Cerebellar cortex (tissue), 1 donor: ENCODE measurements at regions not wholly inside any gene's neighbourhood (a gene's known extent, or its start where the extent isn't known, plus 50 kb on each side); places are given as distances from the start of the nearest gene placed in this dataset.

ENCODE experiments used
- DNase-seq: peaks from one replicate; pipeline ENCODE4 v3.0.0-alpha.2; 2015; ENCODE audit warnings: low spot score

GRCh38 chr5:10849278-10849677, 88.2 kb upstream of the DAP start:
- DNase-seq: no peak

GRCh38 chr5:10844016-10844415, 83.0 kb upstream of the DAP start:
- DNase-seq: no peak

- no peak for DNase-seq
These were observed 81.8 kb upstream of the DAP start for GRCh38 chr5:10842823-10843222.

GRCh38 chr5:10839916-10840599, 79.0 kb upstream of the DAP start:
- DNase-seq: no peak

- no peak for DNase-seq
These were observed 78.1 kb upstream of the DAP start for GRCh38 chr5:10839118-10839517.

- no peak for DNase-seq
These were observed 77.0 kb upstream of the DAP start for GRCh38 chr5:10838038-10838437.

GRCh38 chr5:10836986-10837385, 76.0 kb upstream of the DAP start:
- no peak for DNase-seq

- DNase-seq: no peak
These were observed 73.7 kb upstream of the DAP start for GRCh38 chr5:10834695-10835094.

GRCh38 chr5:10832987-10833386, 72.0 kb upstream of the DAP start:
- no peak for DNase-seq

- no peak for DNase-seq
These were observed 71.4 kb upstream of the DAP start for GRCh38 chr5:10832421-10832820.

GRCh38 chr5:10831419-10831818, 70.4 kb upstream of the DAP start:
- DNase-seq: no peak

GRCh38 chr5:10828241-10828640, 67.2 kb upstream of the DAP start:
- DNase-seq: no peak

- no peak for DNase-seq
These were observed 66.5 kb upstream of the DAP start for GRCh38 chr5:10827571-10827970.

GRCh38 chr5:10826971-10827370, 65.9 kb upstream of the DAP start:
- DNase-seq: no peak

GRCh38 chr5:10825897-10826644, 65.0 kb upstream of the DAP start:
- no peak for DNase-seq

- no peak for DNase-seq
These were observed 51.2 kb upstream of the DAP start for GRCh38 chr5:10812218-10812617.
